Lower leg skin (tissue), 3 donors: ENCODE measurements at regions not wholly inside any gene's neighbourhood (a gene's known extent, or its start where the extent isn't known, plus 50 kb on each side); places are given as distances from the start of the nearest gene placed in this dataset.
"Not testable (repeated sequence)": the region's sequence is repeated elsewhere in the genome, so short reads cannot be mapped to it uniquely, and the experiment has no call there.

Experiments used
- POLR2A ChIP-seq, 2 donors: fragments of 450-650 bp; IDR thresholded peaks; one replicate each; pipeline ENCODE4 v1.6.1; 2016 to 2017; ENCODE audit warnings: antibody characterized with exemption in 2 of 2, mild to moderate bottlenecking in 1 of 2, moderate library complexity in 1 of 2
- TF ChIP-seq, protein P1 (sequence below), 3 donors: fragments of 450-650 bp; IDR thresholded peaks; one replicate each; pipeline ENCODE4 v1.5.1; 2016; ENCODE audit warnings: antibody characterized with exemption in 3 of 3, mild to moderate bottlenecking in 3 of 3, moderate library complexity in 2 of 3

DNA sequence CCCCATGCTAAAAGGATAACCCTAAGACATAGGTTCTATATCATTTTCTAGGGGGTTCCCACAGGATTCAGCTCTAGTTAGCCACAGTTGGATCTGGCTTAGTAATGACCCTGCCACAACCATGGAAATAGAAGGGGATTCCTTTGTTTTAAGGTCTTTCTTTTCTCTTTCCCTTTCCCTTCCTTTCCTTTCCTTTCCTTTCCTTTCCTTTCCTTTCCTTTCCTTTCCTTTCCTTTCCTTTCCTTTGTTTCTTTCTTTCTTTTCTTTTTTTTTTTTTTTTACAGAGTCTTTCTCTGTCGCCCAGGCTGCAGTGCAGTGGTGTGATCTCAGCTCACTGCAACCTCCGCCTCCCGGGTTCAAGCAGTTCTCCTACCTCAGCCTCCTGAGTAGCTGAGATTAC is 173.9 kb downstream of the UQCRFS1 start:
- TF ChIP-seq, protein P1, sequence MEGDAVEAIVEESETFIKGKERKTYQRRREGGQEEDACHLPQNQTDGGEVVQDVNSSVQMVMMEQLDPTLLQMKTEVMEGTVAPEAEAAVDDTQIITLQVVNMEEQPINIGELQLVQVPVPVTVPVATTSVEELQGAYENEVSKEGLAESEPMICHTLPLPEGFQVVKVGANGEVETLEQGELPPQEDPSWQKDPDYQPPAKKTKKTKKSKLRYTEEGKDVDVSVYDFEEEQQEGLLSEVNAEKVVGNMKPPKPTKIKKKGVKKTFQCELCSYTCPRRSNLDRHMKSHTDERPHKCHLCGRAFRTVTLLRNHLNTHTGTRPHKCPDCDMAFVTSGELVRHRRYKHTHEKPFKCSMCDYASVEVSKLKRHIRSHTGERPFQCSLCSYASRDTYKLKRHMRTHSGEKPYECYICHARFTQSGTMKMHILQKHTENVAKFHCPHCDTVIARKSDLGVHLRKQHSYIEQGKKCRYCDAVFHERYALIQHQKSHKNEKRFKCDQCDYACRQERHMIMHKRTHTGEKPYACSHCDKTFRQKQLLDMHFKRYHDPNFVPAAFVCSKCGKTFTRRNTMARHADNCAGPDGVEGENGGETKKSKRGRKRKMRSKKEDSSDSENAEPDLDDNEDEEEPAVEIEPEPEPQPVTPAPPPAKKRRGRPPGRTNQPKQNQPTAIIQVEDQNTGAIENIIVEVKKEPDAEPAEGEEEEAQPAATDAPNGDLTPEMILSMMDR (IDR thresholded peaks at IDR 0.05): not testable (repeated sequence)
- not testable (repeated sequence) for TF ChIP-seq POLR2A (IDR thresholded peaks at IDR 0.05)
